ENCODE measurements at regions not wholly inside any gene's neighbourhood (a gene's known extent, or its start where the extent isn't known, plus 50 kb on each side); places are given as distances from the start of the nearest gene placed in this dataset.
A peak's percentile ranks its signal among the peaks of the same experiment; 100 is the strongest.

GRCh38 chr12:43022838-43023237, 433.3 kb upstream of the PRICKLE1 start:
- DNase-seq (ENCODE audit: low read depth, low spot score): no peak
- in situ Hi-C loops (cut with HindIII; ENCODE audit: low pct_unique_long_range_greater_than_20kb, low sequenced_read_pairs): no loop called here

- in situ Hi-C loops (cut with HindIII; ENCODE audit: low pct_unique_long_range_greater_than_20kb, low sequenced_read_pairs): no loop called here
- no peak for DNase-seq (ENCODE audit: low read depth, low spot score)
These were observed 425.7 kb upstream of the PRICKLE1 start for GRCh38 chr12:43015090-43015737.

- in situ Hi-C loops (cut with HindIII; ENCODE audit: low pct_unique_long_range_greater_than_20kb, low sequenced_read_pairs): no loop called here
- DNase-seq (ENCODE audit: low read depth, low spot score): no peak
These were observed 421.9 kb upstream of the PRICKLE1 start for GRCh38 chr12:43011383-43011926.

- in situ Hi-C loops (cut with HindIII; ENCODE audit: low pct_unique_long_range_greater_than_20kb, low sequenced_read_pairs): no loop called here
- DNase-seq (ENCODE audit: low read depth, low spot score): no peak
These were observed 420.3 kb upstream of the PRICKLE1 start for GRCh38 chr12:43009846-43010240.

- no peak for DNase-seq (ENCODE audit: low read depth, low spot score)
- in situ Hi-C loops (cut with HindIII; ENCODE audit: low pct_unique_long_range_greater_than_20kb, low sequenced_read_pairs): no loop called here
These were observed 419.7 kb upstream of the PRICKLE1 start for GRCh38 chr12:43008953-43009845.

- in situ Hi-C loops (cut with HindIII; ENCODE audit: low pct_unique_long_range_greater_than_20kb, low sequenced_read_pairs): no loop called here
- DNase-seq (ENCODE audit: low read depth, low spot score): peak; percentile 28
These were observed 415.4 kb upstream of the PRICKLE1 start for GRCh38 chr12:43004908-43005307.

GRCh38 chr12:43004141-43004540, 414.6 kb upstream of the PRICKLE1 start:
- in situ Hi-C loops (cut with HindIII; ENCODE audit: low pct_unique_long_range_greater_than_20kb, low sequenced_read_pairs): no loop called here
- no peak for DNase-seq (ENCODE audit: low read depth, low spot score)

GRCh38 chr12:42996869-42997431, 407.4 kb upstream of the PRICKLE1 start:
- in situ Hi-C loops (cut with HindIII; ENCODE audit: low pct_unique_long_range_greater_than_20kb, low sequenced_read_pairs): no loop called here
- DNase-seq (ENCODE audit: low read depth, low spot score): no peak

GRCh38 chr12:42992826-42993225, 403.3 kb upstream of the PRICKLE1 start:
- in situ Hi-C loops (cut with HindIII; ENCODE audit: low pct_unique_long_range_greater_than_20kb, low sequenced_read_pairs): no loop called here

GRCh38 chr12:42990387-42990786, 400.8 kb upstream of the PRICKLE1 start:
- DNase-seq (ENCODE audit: low read depth, low spot score): no peak

More at GRCh38 chr12:42992826-42993225, 403.3 kb upstream of the PRICKLE1 start:
- DNase-seq (ENCODE audit: low read depth, low spot score): no peak

GRCh38 chr12:42987216-42987650, 397.7 kb upstream of the PRICKLE1 start:
- no peak for DNase-seq (ENCODE audit: low read depth, low spot score)
- in situ Hi-C loops (cut with HindIII; ENCODE audit: low pct_unique_long_range_greater_than_20kb, low sequenced_read_pairs): no loop called here

More at GRCh38 chr12:42990387-42990786, 400.8 kb upstream of the PRICKLE1 start:
- in situ Hi-C loops (cut with HindIII; ENCODE audit: low pct_unique_long_range_greater_than_20kb, low sequenced_read_pairs): no loop called here

GRCh38 chr12:42985506-42985905, 396.0 kb upstream of the PRICKLE1 start:
- DNase-seq (ENCODE audit: low read depth, low spot score): no peak
- in situ Hi-C loops (cut with HindIII; ENCODE audit: low pct_unique_long_range_greater_than_20kb, low sequenced_read_pairs): no loop called here

- in situ Hi-C loops (cut with HindIII; ENCODE audit: low pct_unique_long_range_greater_than_20kb, low sequenced_read_pairs): no loop called here
- no peak for DNase-seq (ENCODE audit: low read depth, low spot score)
These were observed 393.3 kb upstream of the PRICKLE1 start for GRCh38 chr12:42982828-42983227.

- DNase-seq (ENCODE audit: low read depth, low spot score): no peak
- in situ Hi-C loops (cut with HindIII; ENCODE audit: low pct_unique_long_range_greater_than_20kb, low sequenced_read_pairs): no loop called here
These were observed 391.8 kb upstream of the PRICKLE1 start for GRCh38 chr12:42981379-42981778.

GRCh38 chr12:42980441-42980840, 390.9 kb upstream of the PRICKLE1 start:
- no peak for DNase-seq (ENCODE audit: low read depth, low spot score)
- in situ Hi-C loops (cut with HindIII; ENCODE audit: low pct_unique_long_range_greater_than_20kb, low sequenced_read_pairs): no loop called here

- in situ Hi-C loops (cut with HindIII; ENCODE audit: low pct_unique_long_range_greater_than_20kb, low sequenced_read_pairs): no loop called here
- DNase-seq (ENCODE audit: low read depth, low spot score): no peak
These were observed 390.2 kb upstream of the PRICKLE1 start for GRCh38 chr12:42979746-42980145.

GRCh38 chr12:42978708-42979107, 389.2 kb upstream of the PRICKLE1 start:
- in situ Hi-C loops (cut with HindIII; ENCODE audit: low pct_unique_long_range_greater_than_20kb, low sequenced_read_pairs): no loop called here

GRCh38 chr12:42977451-42978230, 388.1 kb upstream of the PRICKLE1 start:
- in situ Hi-C loops (cut with HindIII; ENCODE audit: low pct_unique_long_range_greater_than_20kb, low sequenced_read_pairs): no loop called here
- DNase-seq (ENCODE audit: low read depth, low spot score): no peak

More at GRCh38 chr12:42978708-42979107, 389.2 kb upstream of the PRICKLE1 start:
- DNase-seq (ENCODE audit: low read depth, low spot score): no peak
